ENCODE measurements at regions not wholly inside any gene's neighbourhood (a gene's known extent, or its start where the extent isn't known, plus 50 kb on each side); places are given as distances from the start of the nearest gene placed in this dataset.

DNA sequence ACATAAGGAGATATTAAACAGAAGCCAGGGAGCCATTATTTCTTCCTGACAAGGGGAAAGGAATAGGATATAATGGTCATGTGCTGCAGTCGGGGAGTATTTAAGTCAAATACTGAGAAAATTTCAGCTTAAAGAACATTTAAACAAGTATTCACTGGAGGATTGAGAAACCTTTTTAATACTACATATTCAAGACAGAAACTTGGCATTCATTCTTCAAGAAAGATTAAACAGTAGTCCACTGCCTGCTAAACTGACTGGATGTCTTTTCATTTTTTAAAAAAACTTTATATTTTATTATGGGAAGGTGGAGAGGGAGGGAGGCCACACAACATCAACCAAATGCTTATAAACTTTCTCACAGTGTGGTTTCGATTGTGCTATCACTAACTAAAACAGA lies 107.4 kb upstream of the CBLB start:
- H3F3A ChIP-seq (replicated peaks; ENCODE audit: low read depth), result no peaks in the 10 kb centered on the region
- H3K79me2 ChIP-seq (replicated peaks; ENCODE audit: insufficient read depth), result no peaks in the 10 kb centered on the region
- H3K9me3 Mint-ChIP-seq, result peaks cover 13% of the 10 kb centered on the region
- H3K4me3 ChIP-seq, result no peak overlapping the region
- TF ChIP-seq STAT1 (IDR thresholded peaks at IDR 0.05; ENCODE audit: unreplicated experiment) (no peak), REST (IDR thresholded peaks at IDR 0.05; ENCODE audit: unreplicated experiment) (no peak)
- peaks cover 8% of the 10 kb centered on the region; the same call in 1 of the 2 replicates for H3K36me3 ChIP-seq (ENCODE audit: insufficient read depth)
- DNase-seq (ENCODE audit: low spot score), result no peak
- no peaks in the 10 kb centered on the region for H4K20me1 ChIP-seq (replicated peaks; ENCODE audit: insufficient read depth)
- H3K9me2 ChIP-seq (ENCODE audit: insufficient read depth), result no peaks in the 10 kb centered on the region
- no peak overlapping the region for H3K27ac ChIP-seq (ENCODE audit: low read depth)
- H3K4me1 Mint-ChIP-seq, result no peaks in the 10 kb centered on the region
- no peaks in the 10 kb centered on the region for H3K4me1 ChIP-seq (ENCODE audit: insufficient read depth)
- peaks cover 12% of the 10 kb centered on the region for H3K36me3 Mint-ChIP-seq (ENCODE audit: low read depth)
- no peak overlapping the region for H3K4me3 Mint-ChIP-seq
- H3K27me3 ChIP-seq (ENCODE audit: insufficient read depth), result no peaks in the 10 kb centered on the region
- no peak overlapping the region for H3K27ac Mint-ChIP-seq
- ATAC-seq, result no peak
- H2AFZ ChIP-seq, result no peak overlapping the region
- H3K27me3 Mint-ChIP-seq (ENCODE audit: insufficient read depth, low read depth, poor library complexity), result no peaks in the 10 kb centered on the region
- no peak overlapping the region for H3K4me2 ChIP-seq

GRCh38 chr3:105979961-105980360 lies 111.1 kb upstream of the CBLB start:
- ATAC-seq, result no peak
- Histone ChIP-seq H3K9me2 (ENCODE audit: insufficient read depth) (no peaks in the 10 kb centered on the region), H3F3A (replicated peaks; ENCODE audit: low read depth) (no peaks in the 10 kb centered on the region), H4K20me1 (replicated peaks; ENCODE audit: insufficient read depth) (no peaks in the 10 kb centered on the region), H3K4me2 (no peak overlapping the region), H3K27me3 (ENCODE audit: insufficient read depth) (no peaks in the 10 kb centered on the region), H3K36me3 (ENCODE audit: insufficient read depth) (no peaks in the 10 kb centered on the region), H3K4me1 (ENCODE audit: insufficient read depth) (no peaks in the 10 kb centered on the region), H3K79me2 (replicated peaks; ENCODE audit: insufficient read depth) (no peaks in the 10 kb centered on the region), H3K4me3 (no peak overlapping the region), H3K27ac (ENCODE audit: low read depth) (no peak overlapping the region), H2AFZ (no peak overlapping the region)
- no peak for DNase-seq (ENCODE audit: low spot score)
- no peak overlapping the region for H3K27ac Mint-ChIP-seq
- peaks cover 10% of the 10 kb centered on the region; the same call in 2 of the 3 replicates for H3K9me3 Mint-ChIP-seq
- no peaks in the 10 kb centered on the region for H3K27me3 Mint-ChIP-seq (ENCODE audit: insufficient read depth, low read depth, poor library complexity)
- no peak overlapping the region for H3K4me3 Mint-ChIP-seq
- H3K36me3 Mint-ChIP-seq (ENCODE audit: low read depth), result peaks cover 6% of the 10 kb centered on the region; the same call in 2 of the 3 replicates
- no peaks in the 10 kb centered on the region for H3K4me1 Mint-ChIP-seq
- TF ChIP-seq EZH2 (IDR thresholded peaks at IDR 0.05; ENCODE audit: low read depth, unreplicated experiment), result no peak
- TF ChIP-seq EZH2phosphoT487 (IDR thresholded peaks at IDR 0.05; ENCODE audit: unreplicated experiment), result no peak
- no peak for TF ChIP-seq STAT1 (IDR thresholded peaks at IDR 0.05; ENCODE audit: unreplicated experiment)
- TF ChIP-seq, protein P1, sequence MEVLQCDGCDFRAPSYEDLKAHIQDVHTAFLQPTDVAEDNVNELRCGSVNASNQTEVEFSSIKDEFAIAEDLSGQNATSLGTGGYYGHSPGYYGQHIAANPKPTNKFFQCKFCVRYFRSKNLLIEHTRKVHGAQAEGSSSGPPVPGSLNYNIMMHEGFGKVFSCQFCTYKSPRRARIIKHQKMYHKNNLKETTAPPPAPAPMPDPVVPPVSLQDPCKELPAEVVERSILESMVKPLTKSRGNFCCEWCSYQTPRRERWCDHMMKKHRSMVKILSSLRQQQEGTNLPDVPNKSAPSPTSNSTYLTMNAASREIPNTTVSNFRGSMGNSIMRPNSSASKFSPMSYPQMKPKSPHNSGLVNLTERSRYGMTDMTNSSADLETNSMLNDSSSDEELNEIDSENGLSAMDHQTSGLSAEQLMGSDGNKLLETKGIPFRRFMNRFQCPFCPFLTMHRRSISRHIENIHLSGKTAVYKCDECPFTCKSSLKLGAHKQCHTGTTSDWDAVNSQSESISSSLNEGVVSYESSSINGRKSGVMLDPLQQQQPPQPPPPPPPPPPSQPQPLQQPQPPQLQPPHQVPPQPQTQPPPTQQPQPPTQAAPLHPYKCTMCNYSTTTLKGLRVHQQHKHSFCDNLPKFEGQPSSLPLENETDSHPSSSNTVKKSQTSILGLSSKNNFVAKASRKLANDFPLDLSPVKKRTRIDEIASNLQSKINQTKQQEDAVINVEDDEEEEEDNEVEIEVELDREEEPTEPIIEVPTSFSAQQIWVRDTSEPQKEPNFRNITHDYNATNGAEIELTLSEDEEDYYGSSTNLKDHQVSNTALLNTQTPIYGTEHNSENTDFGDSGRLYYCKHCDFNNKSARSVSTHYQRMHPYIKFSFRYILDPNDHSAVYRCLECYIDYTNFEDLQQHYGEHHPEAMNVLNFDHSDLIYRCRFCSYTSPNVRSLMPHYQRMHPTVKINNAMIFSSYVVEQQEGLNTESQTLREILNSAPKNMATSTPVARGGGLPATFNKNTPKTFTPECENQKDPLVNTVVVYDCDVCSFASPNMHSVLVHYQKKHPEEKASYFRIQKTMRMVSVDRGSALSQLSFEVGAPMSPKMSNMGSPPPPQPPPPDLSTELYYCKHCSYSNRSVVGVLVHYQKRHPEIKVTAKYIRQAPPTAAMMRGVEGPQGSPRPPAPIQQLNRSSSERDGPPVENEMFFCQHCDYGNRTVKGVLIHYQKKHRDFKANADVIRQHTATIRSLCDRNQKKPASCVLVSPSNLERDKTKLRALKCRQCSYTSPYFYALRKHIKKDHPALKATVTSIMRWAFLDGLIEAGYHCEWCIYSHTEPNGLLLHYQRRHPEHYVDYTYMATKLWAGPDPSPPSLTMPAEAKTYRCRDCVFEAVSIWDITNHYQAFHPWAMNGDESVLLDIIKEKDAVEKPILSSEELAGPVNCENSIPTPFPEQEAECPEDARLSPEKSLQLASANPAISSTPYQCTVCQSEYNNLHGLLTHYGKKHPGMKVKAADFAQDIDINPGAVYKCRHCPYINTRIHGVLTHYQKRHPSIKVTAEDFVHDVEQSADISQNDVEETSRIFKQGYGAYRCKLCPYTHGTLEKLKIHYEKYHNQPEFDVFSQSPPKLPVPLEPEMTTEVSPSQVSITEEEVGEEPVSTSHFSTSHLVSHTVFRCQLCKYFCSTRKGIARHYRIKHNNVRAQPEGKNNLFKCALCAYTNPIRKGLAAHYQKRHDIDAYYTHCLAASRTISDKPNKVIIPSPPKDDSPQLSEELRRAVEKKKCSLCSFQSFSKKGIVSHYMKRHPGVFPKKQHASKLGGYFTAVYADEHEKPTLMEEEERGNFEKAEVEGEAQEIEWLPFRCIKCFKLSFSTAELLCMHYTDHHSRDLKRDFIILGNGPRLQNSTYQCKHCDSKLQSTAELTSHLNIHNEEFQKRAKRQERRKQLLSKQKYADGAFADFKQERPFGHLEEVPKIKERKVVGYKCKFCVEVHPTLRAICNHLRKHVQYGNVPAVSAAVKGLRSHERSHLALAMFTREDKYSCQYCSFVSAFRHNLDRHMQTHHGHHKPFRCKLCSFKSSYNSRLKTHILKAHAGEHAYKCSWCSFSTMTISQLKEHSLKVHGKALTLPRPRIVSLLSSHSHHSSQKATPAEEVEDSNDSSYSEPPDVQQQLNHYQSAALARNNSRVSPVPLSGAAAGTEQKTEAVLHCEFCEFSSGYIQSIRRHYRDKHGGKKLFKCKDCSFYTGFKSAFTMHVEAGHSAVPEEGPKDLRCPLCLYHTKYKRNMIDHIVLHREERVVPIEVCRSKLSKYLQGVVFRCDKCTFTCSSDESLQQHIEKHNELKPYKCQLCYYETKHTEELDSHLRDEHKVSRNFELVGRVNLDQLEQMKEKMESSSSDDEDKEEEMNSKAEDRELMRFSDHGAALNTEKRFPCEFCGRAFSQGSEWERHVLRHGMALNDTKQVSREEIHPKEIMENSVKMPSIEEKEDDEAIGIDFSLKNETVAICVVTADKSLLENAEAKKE (CRISPR knock-in tag; IDR thresholded peaks at IDR 0.05), result no peak
- TF ChIP-seq CTCF (conservative IDR thresholded peaks at IDR 0.05; ENCODE audit: low read depth in 2 of 2), result no peak
- TF ChIP-seq NANOG (IDR thresholded peaks at IDR 0.05; ENCODE audit: borderline replicate concordance), result no peak
- TF ChIP-seq ZNF331 (CRISPR knock-in tag; IDR thresholded peaks at IDR 0.05; ENCODE audit: low read depth), result no peak
- TF ChIP-seq, protein P2, sequence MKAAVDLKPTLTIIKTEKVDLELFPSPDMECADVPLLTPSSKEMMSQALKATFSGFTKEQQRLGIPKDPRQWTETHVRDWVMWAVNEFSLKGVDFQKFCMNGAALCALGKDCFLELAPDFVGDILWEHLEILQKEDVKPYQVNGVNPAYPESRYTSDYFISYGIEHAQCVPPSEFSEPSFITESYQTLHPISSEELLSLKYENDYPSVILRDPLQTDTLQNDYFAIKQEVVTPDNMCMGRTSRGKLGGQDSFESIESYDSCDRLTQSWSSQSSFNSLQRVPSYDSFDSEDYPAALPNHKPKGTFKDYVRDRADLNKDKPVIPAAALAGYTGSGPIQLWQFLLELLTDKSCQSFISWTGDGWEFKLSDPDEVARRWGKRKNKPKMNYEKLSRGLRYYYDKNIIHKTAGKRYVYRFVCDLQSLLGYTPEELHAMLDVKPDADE (IDR thresholded peaks at IDR 0.05), result no peak
- no peak for TF ChIP-seq CREB1 (CRISPR knock-in tag; IDR thresholded peaks at IDR 0.05; ENCODE audit: low read depth)

All from GM23338 (cell line).